ENCODE measurements at regions not wholly inside any gene's neighbourhood (a gene's known extent, or its start where the extent isn't known, plus 50 kb on each side); places are given as distances from the start of the nearest gene placed in this dataset.
"Not testable (repeated sequence)": the region's sequence is repeated elsewhere in the genome, so short reads cannot be mapped to it uniquely, and the experiment has no call there.

DNA sequence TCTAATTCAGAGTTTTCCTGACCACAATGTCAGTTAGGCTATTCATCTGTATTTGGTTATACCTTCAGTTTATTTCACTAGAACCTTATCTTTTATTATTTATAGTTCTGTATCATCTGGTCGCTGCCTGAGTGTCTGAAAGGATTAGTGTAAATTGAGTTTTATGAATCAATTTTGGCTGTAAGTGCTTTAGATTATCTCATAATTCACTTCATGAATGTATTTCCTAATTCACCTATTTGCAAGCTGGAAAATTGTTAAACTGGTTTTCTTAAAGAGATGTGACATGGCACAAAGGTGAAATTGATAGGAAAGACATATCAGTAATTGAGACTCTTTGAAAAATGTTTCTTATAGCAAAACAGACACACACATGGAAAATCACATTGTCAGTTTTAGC is 242.4 kb upstream of the ACO1 start:
- Mint-ChIP-seq H3K27me3 (ENCODE audit: insufficient read depth) (no peaks in the 10 kb centered on the region), H3K4me1 (no peaks in the 10 kb centered on the region), H3K9me3 (peaks cover 4% of the 10 kb centered on the region), H3K27ac (no peak overlapping the region), H3K36me3 (ENCODE audit: low read depth) (no peaks in the 10 kb centered on the region), H3K4me3 (no peak overlapping the region)
- whole genome bisulfite sequencing, 2 experiments (ENCODE audit: insufficient coverage in 1 of 2, insufficient read length in 1 of 2): no CpG with 5 or more reads among the region's 1 CpG
- no peak overlapping the region for H3K4me3 ChIP-seq (ENCODE audit: low read length)
- no peak for DNase-seq
- no peaks in the 10 kb centered on the region for H3K27me3 ChIP-seq (ENCODE audit: control insufficient read depth, insufficient read depth, low read length, poor library complexity, severe bottlenecking)
- no peak overlapping the region for H3K9ac ChIP-seq (ENCODE audit: extremely low read depth, low read length, poor library complexity, severe bottlenecking)
- TF ChIP-seq, protein P1, sequence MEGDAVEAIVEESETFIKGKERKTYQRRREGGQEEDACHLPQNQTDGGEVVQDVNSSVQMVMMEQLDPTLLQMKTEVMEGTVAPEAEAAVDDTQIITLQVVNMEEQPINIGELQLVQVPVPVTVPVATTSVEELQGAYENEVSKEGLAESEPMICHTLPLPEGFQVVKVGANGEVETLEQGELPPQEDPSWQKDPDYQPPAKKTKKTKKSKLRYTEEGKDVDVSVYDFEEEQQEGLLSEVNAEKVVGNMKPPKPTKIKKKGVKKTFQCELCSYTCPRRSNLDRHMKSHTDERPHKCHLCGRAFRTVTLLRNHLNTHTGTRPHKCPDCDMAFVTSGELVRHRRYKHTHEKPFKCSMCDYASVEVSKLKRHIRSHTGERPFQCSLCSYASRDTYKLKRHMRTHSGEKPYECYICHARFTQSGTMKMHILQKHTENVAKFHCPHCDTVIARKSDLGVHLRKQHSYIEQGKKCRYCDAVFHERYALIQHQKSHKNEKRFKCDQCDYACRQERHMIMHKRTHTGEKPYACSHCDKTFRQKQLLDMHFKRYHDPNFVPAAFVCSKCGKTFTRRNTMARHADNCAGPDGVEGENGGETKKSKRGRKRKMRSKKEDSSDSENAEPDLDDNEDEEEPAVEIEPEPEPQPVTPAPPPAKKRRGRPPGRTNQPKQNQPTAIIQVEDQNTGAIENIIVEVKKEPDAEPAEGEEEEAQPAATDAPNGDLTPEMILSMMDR (conservative IDR thresholded peaks at IDR 0.05): no peak
- H3K27ac ChIP-seq (ENCODE audit: low read depth, low read length): no peak overlapping the region
- no peaks in the 10 kb centered on the region for H3K4me1 ChIP-seq (ENCODE audit: control insufficient read depth, insufficient read depth, low read length)
- no peaks in the 10 kb centered on the region for H3K36me3 ChIP-seq (ENCODE audit: control insufficient read depth, insufficient read depth, low read length)
- no peaks in the 10 kb centered on the region for H3K9me3 ChIP-seq (ENCODE audit: control insufficient read depth, low read length)

DNA sequence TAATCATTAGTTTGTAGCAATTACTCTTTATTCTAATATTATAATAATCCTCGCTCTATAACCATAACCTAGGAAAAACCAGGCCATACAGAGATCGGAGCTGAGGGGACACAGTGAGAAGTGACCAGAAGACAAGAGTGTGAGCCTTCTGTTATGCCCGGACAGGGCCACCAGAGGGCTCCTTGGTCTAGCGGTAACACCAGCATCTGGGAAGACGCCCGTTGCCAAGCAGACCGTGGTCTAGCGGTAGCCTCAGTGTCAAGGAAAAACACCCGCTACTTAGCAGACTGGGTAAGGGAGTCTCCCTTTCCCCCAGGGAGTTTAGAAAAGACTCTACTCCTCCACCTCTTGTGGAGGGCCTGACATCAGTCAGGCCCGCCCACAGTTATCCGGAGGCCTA is 235.9 kb upstream of the ACO1 start:
- not testable (repeated sequence) for H3K9me3 ChIP-seq (ENCODE audit: control insufficient read depth, low read length)
- 94 to 95% methylated on average over 4 to 11 of the region's 11 CpGs for WGBS, 2 experiments (ENCODE audit: insufficient coverage in 1 of 2, insufficient read length in 1 of 2)

DNA sequence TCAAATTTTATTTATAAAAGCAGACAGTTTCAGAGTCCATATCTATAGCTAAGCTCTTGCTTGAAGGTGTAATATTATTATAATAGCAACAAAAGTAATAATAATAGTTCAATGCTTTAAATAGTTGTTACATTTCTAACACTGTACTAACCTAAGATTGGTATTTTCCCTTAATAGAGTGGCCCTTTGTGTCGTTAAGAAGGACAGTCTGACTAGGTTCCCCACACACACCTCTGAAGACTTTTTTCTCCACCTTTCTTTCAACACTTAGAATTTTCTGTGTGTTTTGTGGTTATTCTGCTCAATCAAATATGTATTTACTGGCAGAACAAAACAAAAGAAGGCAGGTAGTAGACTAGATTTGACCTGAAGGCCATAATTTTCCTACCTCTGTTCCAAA is 223.2 kb upstream of the ACO1 start:
- no peaks in the 10 kb centered on the region for H3K9me3 ChIP-seq (ENCODE audit: control insufficient read depth, low read length)
- no peaks in the 10 kb centered on the region for H3K36me3 ChIP-seq (ENCODE audit: control insufficient read depth, insufficient read depth, low read length)
- Mint-ChIP-seq H3K9me3 (no peaks in the 10 kb centered on the region), H3K36me3 (ENCODE audit: low read depth) (no peaks in the 10 kb centered on the region), H3K4me3 (no peak overlapping the region), H3K27me3 (ENCODE audit: insufficient read depth) (no peaks in the 10 kb centered on the region), H3K27ac (no peak overlapping the region), H3K4me1 (peaks cover 5% of the 10 kb centered on the region)
- TF ChIP-seq, protein P1 (conservative IDR thresholded peaks at IDR 0.05): no peak
- no peak overlapping the region for H3K9ac ChIP-seq (ENCODE audit: extremely low read depth, low read length, poor library complexity, severe bottlenecking)
- WGBS, 2 experiments (ENCODE audit: insufficient coverage in 1 of 2, insufficient read length in 1 of 2): 82% methylated on average over 1 of the region's 1 CpG; no CpG with 5 or more reads in 1 of the 2 experiments
- DNase-seq: no peak
- H3K27me3 ChIP-seq (ENCODE audit: control insufficient read depth, insufficient read depth, low read length, poor library complexity, severe bottlenecking): no peaks in the 10 kb centered on the region
- no peak overlapping the region for H3K27ac ChIP-seq (ENCODE audit: low read depth, low read length)
- no peak overlapping the region for H3K4me3 ChIP-seq (ENCODE audit: low read length)
- no peaks in the 10 kb centered on the region for H3K4me1 ChIP-seq (ENCODE audit: control insufficient read depth, insufficient read depth, low read length)

More for the DNA sequence above, 235.9 kb upstream of the ACO1 start:
- not testable (repeated sequence) for H3K27ac Mint-ChIP-seq; H3K9ac ChIP-seq (ENCODE audit: extremely low read depth, low read length, poor library complexity, severe bottlenecking); H3K4me1 Mint-ChIP-seq; H3K36me3 ChIP-seq (ENCODE audit: control insufficient read depth, insufficient read depth, low read length); H3K4me1 ChIP-seq (ENCODE audit: control insufficient read depth, insufficient read depth, low read length); H3K27me3 ChIP-seq (ENCODE audit: control insufficient read depth, insufficient read depth, low read length, poor library complexity, severe bottlenecking); DNase-seq; H3K27me3 Mint-ChIP-seq (ENCODE audit: insufficient read depth); H3K4me3 Mint-ChIP-seq; H3K27ac ChIP-seq (ENCODE audit: low read depth, low read length); H3K36me3 Mint-ChIP-seq (ENCODE audit: low read depth); H3K4me3 ChIP-seq (ENCODE audit: low read length)
- H3K9me3 Mint-ChIP-seq: peaks cover 33% of the 10 kb centered on the region
- TF ChIP-seq, protein P1 (conservative IDR thresholded peaks at IDR 0.05): peak; percentile 71
